Left lung (tissue), 4 donors: ENCODE measurements at regions not wholly inside any gene's neighbourhood (a gene's known extent, or its start where the extent isn't known, plus 50 kb on each side); places are given as distances from the start of the nearest gene placed in this dataset.
"Not testable (repeated sequence)": the region's sequence is repeated elsewhere in the genome, so short reads cannot be mapped to it uniquely, and the experiment has no call there.

Experiments used
- ATAC-seq: fragments of 200-7000 bp; cut with Tn5 transposase; one replicate; pipeline ENCODE4 v1.9.1; 2020; ENCODE audit warnings: moderate library complexity
- DNase-seq, 4 donors: peaks; one replicate each; pipeline ENCODE4 v3.0.0-alpha.2; 2013 to 2020
- H3K27ac ChIP-seq, 2 donors: fragments of 200-600 bp; sonication (generic) in 1 of 2; one replicate each; pipeline versions ENCODE4 v1.5.0 to v1.8.0; 2020 to 2021
- H3K27me3 ChIP-seq, 2 donors: fragments of 200-600 bp; sonication (generic) in 1 of 2; one replicate each; pipeline versions ENCODE4 v1.5.0 to v1.8.0; 2020 to 2021
- H3K36me3 ChIP-seq, 2 donors: fragments of 200-600 bp; sonication (generic) in 1 of 2; one replicate each; pipeline versions ENCODE4 v1.5.0 to v1.8.0; 2020 to 2021
- H3K4me1 ChIP-seq, 2 donors: fragments of 200-600 bp; one replicate each; pipeline ENCODE4 v1.8.0; 2021
- H3K4me3 ChIP-seq, 2 donors: fragments of 200-600 bp; sonication (generic) in 1 of 2; one replicate each; pipeline versions ENCODE4 v1.5.0 to v1.8.0; 2020 to 2021; ENCODE audit warnings: mild to moderate bottlenecking in 1 of 2
- H3K9me3 ChIP-seq, 2 donors: fragments of 200-600 bp; sonication (generic) in 1 of 2; one replicate each; pipeline versions ENCODE4 v1.5.0 to v1.8.0; 2020 to 2021
- CTCF ChIP-seq, 2 donors: fragments of 200-600 bp; sonication (generic) in 1 of 2; IDR thresholded peaks; one replicate each; pipeline versions ENCODE4 v1.5.0 to v1.8.0; 2021; ENCODE audit warnings: antibody characterized with exemption in 2 of 2
- intact Hi-C, 2 donors: fragments of 100-400 bp; cut with DNase I; formaldehyde crosslinking; loops; one replicate each; pipeline versions ENCODE4 v1.11.2 to v1.14.2; 2022
- donor health status: DM: no; HTN: yes; CAD: no.
- donor health status: DM: no; HTN: no; CAD: no.

- TF ChIP-seq CTCF (IDR thresholded peaks at IDR 0.05) = no peak
- DNase-seq = no peak
- no peak overlapping the region for H3K4me3 ChIP-seq
Measured at GRCh38 chr13:33682020-33682564, 135.9 kb upstream of the RFC3 start.

GRCh38 chr13:33682646-33683045 is 135.3 kb upstream of the RFC3 start:
- H3K36me3 ChIP-seq, H3K27me3 ChIP-seq, H3K4me3 ChIP-seq, ATAC-seq, DNase-seq, H3K9me3 ChIP-seq, H3K27ac ChIP-seq, intact Hi-C loops: not testable (repeated sequence)
- H3K4me1 ChIP-seq = peaks cover 0 to 16% of the 10 kb centered on the region in 2 donors

More at GRCh38 chr13:33682020-33682564, 135.9 kb upstream of the RFC3 start:
- no peaks in the 10 kb centered on the region for H3K9me3 ChIP-seq
- H3K27ac ChIP-seq = no peak overlapping the region
- no peak for ATAC-seq
- intact Hi-C loops = no loop called here
- H3K27me3 ChIP-seq = no peaks in the 10 kb centered on the region
- H3K36me3 ChIP-seq = no peaks in the 10 kb centered on the region
- peaks cover 0 to 22% of the 10 kb centered on the region in 2 donors for H3K4me1 ChIP-seq

- no peaks in the 10 kb centered on the region for H3K27me3 ChIP-seq
- TF ChIP-seq CTCF (IDR thresholded peaks at IDR 0.05) = no peak
- no peaks in the 10 kb centered on the region for H3K9me3 ChIP-seq
- ATAC-seq (no peak), DNase-seq (no peak)
- intact Hi-C loops = no loop called here
- H3K4me1 ChIP-seq = peaks cover 0 to 9% of the 10 kb centered on the region in 2 donors
- no peak overlapping the region for H3K4me3 ChIP-seq
- no peaks in the 10 kb centered on the region for H3K36me3 ChIP-seq
- H3K27ac ChIP-seq = no peak overlapping the region
Measured at GRCh38 chr13:33683376-33683775, 134.6 kb upstream of the RFC3 start.

GRCh38 chr13:33684874-33685273 is 133.1 kb upstream of the RFC3 start:
- no peak overlapping the region for H3K27ac ChIP-seq
- no peaks in the 10 kb centered on the region for H3K27me3 ChIP-seq
- intact Hi-C loops = no loop called here
- no peak for TF ChIP-seq CTCF (IDR thresholded peaks at IDR 0.05)
- DNase-seq (no peak), ATAC-seq (no peak)
- H3K9me3 ChIP-seq = no peaks in the 10 kb centered on the region
- H3K4me1 ChIP-seq = no peaks in the 10 kb centered on the region
- no peaks in the 10 kb centered on the region for H3K36me3 ChIP-seq
- no peak overlapping the region for H3K4me3 ChIP-seq

- ATAC-seq = no peak
- no peaks in the 10 kb centered on the region for H3K9me3 ChIP-seq
- H3K4me1 ChIP-seq = no peaks in the 10 kb centered on the region
- H3K36me3 ChIP-seq = no peaks in the 10 kb centered on the region
- DNase-seq = no peak
- TF ChIP-seq CTCF (IDR thresholded peaks at IDR 0.05) = no peak
- intact Hi-C loops = no loop called here
- H3K27ac ChIP-seq = no peak overlapping the region
- H3K27me3 ChIP-seq = no peaks in the 10 kb centered on the region
- no peak overlapping the region for H3K4me3 ChIP-seq
Measured at GRCh38 chr13:33686772-33687480, 131.0 kb upstream of the RFC3 start.

- DNase-seq = no peak
- Histone ChIP-seq H3K27ac (no peak overlapping the region), H3K4me1 (no peaks in the 10 kb centered on the region), H3K4me3 (no peak overlapping the region), H3K9me3 (no peaks in the 10 kb centered on the region), H3K27me3 (no peaks in the 10 kb centered on the region), H3K36me3 (no peaks in the 10 kb centered on the region)
- no peak for ATAC-seq
- intact Hi-C loops = no loop called here
- no peak for TF ChIP-seq CTCF (IDR thresholded peaks at IDR 0.05)
Measured at GRCh38 chr13:33690354-33690753, 127.6 kb upstream of the RFC3 start.
